Coronary artery (tissue), 2 donors: ENCODE measurements at regions not wholly inside any gene's neighbourhood (a gene's known extent, or its start where the extent isn't known, plus 50 kb on each side); places are given as distances from the start of the nearest gene placed in this dataset.

Experiments used
- DNase-seq: peaks from one replicate; pipeline ENCODE4 v3.0.0-alpha.2; 2017; ENCODE audit warnings: low spot score
- H3K27ac ChIP-seq, 2 donors: fragments of 200-600 bp; sonication (generic); one replicate each; pipeline ENCODE4 v1.5.1; 2016 to 2019
- H3K4me3 ChIP-seq: fragments of 200-600 bp; sonication (generic); 2 replicates; pipeline ENCODE4 v1.5.1; 2016; ENCODE audit warnings: mild to moderate bottlenecking, moderate library complexity
- TF ChIP-seq, protein P1 (sequence below): fragments of 200-600 bp; sonication (generic); IDR thresholded peaks from one replicate; pipeline ENCODE4 v1.5.1; 2019; ENCODE audit warnings: antibody characterized with exemption

DNA sequence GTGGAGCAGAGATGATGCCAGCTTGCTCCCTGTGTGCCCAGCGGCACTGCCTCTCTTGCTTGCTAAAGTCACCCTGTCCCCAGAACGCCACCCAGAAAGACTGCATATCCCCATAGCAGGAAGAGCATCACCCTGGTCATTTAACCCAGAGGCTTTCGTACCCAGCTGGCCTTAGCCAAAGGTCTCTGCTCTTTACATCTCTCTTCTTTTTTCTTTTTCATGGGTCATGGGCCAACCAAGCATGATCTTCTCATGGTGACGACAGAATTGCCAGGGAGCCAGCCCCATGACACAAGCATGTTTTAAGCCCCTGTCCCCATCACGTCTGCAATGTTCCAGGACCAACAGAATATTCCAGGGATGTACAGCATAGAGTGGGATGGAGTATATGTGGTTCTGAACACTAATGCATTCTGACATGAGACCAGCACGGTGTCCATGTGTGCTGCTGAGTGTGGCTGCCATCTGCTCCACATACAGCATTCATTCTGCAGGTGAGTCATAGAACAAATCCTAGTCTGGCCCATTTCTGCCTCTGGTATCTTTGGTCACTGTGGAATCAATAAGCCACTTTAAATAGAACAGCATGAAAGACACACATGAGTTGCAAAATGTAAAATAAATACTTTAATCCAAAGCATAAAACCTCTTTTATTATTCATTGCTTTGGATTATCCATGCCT, 203.0 kb downstream of the MED10 start:
- DNase-seq, result no peak
- TF ChIP-seq, protein P1, sequence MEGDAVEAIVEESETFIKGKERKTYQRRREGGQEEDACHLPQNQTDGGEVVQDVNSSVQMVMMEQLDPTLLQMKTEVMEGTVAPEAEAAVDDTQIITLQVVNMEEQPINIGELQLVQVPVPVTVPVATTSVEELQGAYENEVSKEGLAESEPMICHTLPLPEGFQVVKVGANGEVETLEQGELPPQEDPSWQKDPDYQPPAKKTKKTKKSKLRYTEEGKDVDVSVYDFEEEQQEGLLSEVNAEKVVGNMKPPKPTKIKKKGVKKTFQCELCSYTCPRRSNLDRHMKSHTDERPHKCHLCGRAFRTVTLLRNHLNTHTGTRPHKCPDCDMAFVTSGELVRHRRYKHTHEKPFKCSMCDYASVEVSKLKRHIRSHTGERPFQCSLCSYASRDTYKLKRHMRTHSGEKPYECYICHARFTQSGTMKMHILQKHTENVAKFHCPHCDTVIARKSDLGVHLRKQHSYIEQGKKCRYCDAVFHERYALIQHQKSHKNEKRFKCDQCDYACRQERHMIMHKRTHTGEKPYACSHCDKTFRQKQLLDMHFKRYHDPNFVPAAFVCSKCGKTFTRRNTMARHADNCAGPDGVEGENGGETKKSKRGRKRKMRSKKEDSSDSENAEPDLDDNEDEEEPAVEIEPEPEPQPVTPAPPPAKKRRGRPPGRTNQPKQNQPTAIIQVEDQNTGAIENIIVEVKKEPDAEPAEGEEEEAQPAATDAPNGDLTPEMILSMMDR, result no peak
- no peak overlapping the region for H3K27ac ChIP-seq
- no peak overlapping the region for H3K4me3 ChIP-seq

- TF ChIP-seq, protein P1, result no peak
- H3K4me3 ChIP-seq, result no peak overlapping the region
- no peak overlapping the region for H3K27ac ChIP-seq
- no peak for DNase-seq
Measured at GRCh38 chr5:6169660-6170059, 208.7 kb downstream of the MED10 start.

DNA sequence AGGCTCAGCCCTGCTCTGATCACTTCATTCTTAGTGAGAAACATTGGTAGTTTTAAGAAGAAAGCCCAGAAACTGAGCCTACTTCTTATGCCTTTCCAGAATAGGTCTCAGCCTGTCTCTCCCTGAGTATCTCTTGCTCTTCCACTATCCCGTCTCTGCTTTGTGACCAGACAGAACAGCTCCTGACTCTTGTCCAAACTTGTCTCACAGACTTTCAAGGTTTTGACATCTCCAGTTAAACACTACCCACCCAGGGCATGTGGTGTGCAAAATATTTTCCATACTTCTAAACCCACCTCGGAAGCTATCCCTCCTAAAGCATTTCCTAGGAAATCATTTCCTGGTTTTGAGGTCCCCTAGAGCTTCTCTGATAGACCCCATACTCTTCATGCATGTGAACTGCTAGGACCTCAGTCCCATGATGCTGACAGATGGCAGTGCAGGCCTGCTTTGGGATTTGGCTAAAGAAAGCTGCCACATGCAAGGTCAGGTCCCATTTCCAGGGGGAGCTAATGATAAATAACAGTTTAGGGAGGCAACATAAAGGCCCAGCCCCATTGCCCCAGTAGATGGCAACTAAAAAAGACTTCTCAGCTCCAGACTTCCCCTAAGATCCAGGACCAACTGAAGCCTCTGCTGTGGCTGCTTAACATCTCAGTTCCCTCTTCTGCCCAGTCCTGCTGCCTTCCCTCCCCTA, 211.5 kb downstream of the MED10 start:
- DNase-seq, result no peak
- Histone ChIP-seq H3K4me3 (no peak overlapping the region), H3K27ac (no peak overlapping the region)
- TF ChIP-seq, protein P1, result no peak

GRCh38 chr5:6163913-6164312, 214.4 kb downstream of the MED10 start:
- Histone ChIP-seq H3K4me3 (no peak overlapping the region), H3K27ac (no peak overlapping the region)
- TF ChIP-seq, protein P1, result no peak
- DNase-seq, result no peak

- TF ChIP-seq, protein P1, result no peak
- no peak overlapping the region for H3K27ac ChIP-seq
- no peak overlapping the region for H3K4me3 ChIP-seq
- no peak for DNase-seq
Measured at GRCh38 chr5:6162175-6162574, 216.2 kb downstream of the MED10 start.

GRCh38 chr5:6161257-6161656, 217.1 kb downstream of the MED10 start:
- no peak for DNase-seq

More at GRCh38 chr5:6161257-6161656, 217.1 kb downstream of the MED10 start:
- Histone ChIP-seq H3K27ac (no peak overlapping the region), H3K4me3 (no peak overlapping the region)
- TF ChIP-seq, protein P1, result no peak
